GM19455 (cell line): ENCODE measurements at regions not wholly inside any gene's neighbourhood (a gene's known extent, or its start where the extent isn't known, plus 50 kb on each side); places are given as distances from the start of the nearest gene placed in this dataset.

Source experiments
- ATAC-seq: cut with Tn5 transposase; IDR thresholded peaks from one replicate; pipeline ENCODE4 v1.9.1; 2021; ENCODE audit not compliant: unreplicated experiment

GRCh38 chr1:102083192-102083591 lies 86.5 kb upstream of the OLFM3 start:
- no peak for ATAC-seq

- ATAC-seq, result no peak
These were observed 78.1 kb upstream of the OLFM3 start for GRCh38 chr1:102074874-102075273.

GRCh38 chr1:102071451-102071850 lies 74.7 kb upstream of the OLFM3 start:
- no peak for ATAC-seq

- ATAC-seq, result no peak
These were observed 53.8 kb upstream of the OLFM3 start for GRCh38 chr1:102050556-102050955.

- ATAC-seq, result no peak
These were observed 51.0 kb upstream of the OLFM3 start for GRCh38 chr1:102047724-102048123.
